ENCODE measurements at regions not wholly inside any gene's neighbourhood (a gene's known extent, or its start where the extent isn't known, plus 50 kb on each side); places are given as distances from the start of the nearest gene placed in this dataset.

- TF ChIP-seq POLR2AphosphoS5 (IDR thresholded peaks at IDR 0.05; ENCODE audit: low read depth) = no peak
- no peak for TF ChIP-seq CTCF (IDR thresholded peaks at IDR 0.05; ENCODE audit: insufficient read depth, low read length)
- TF ChIP-seq GABPA (IDR thresholded peaks at IDR 0.05; ENCODE audit: low read depth) = no peak
- TF ChIP-seq REST (IDR thresholded peaks at IDR 0.05; ENCODE audit: insufficient replicate concordance, low read depth) = no peak
These were observed 123.6 kb downstream of the FAM204A start for GRCh38 chr10:118218562-118218961.

Data from HL-60 (cell line).